ENCODE measurements at regions not wholly inside any gene's neighbourhood (a gene's known extent, or its start where the extent isn't known, plus 50 kb on each side); places are given as distances from the start of the nearest gene placed in this dataset.
"Not testable (repeated sequence)": the region's sequence is repeated elsewhere in the genome, so short reads cannot be mapped to it uniquely, and the experiment has no call there.

DNA sequence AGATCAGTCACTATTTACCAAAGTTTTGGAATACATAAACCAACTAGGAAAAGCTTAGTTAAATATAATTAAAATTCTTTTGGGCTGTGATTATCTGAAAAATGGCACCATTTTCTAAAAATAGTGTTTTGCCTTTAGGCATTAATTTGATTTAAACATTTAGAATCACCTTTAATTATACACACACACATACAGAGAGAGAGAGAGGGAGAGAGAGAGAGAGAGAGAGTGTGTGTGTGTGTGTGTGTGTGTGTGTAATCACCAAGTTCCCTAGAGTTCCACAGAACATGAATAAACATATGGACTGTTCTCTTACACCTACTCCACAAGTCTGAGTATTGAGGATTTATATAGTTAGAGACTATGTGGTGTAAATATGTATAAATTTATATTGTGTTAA is 141.2 kb upstream of the ATXN1 start:
- no peak for DNase-seq (ENCODE audit: low read depth)

DNA sequence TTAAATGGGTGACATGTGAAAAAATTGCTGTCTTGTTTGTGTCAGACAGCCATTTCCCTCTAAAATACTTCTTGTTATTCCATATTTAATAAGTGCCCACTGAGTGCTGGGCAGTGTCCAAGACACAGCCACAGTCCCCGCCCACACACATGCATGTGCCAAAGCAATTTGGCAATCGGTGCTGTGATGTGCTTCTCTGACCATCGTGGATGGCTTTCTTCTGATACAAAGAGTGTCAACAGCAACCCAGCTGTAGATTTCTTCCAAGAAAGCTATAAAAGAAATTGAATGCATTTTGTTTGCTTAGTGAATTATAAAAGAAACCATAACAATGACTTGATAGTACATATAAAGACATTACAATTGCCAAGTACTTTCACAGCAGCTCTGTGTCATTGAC is 140.5 kb upstream of the ATXN1 start:
- no peak for DNase-seq (ENCODE audit: low read depth)

DNA sequence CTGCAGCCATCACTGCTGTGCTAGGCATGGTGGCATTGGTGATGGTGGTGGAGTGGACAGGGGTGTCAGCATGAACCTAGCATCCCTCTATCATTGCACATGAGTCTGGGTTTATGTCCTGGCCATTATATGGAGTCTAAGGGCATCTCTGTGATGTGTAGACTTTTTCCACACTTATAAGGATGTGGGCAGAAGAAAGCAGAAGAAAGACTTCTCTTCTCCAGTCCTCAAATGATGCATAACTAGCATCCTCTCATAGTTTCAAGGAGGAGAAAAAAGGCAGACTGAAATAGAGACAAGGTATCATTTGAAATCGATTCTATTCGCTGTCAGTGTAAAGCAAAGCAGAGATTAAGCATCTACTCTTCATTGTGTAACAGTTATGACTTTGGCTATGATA is 140.0 kb upstream of the ATXN1 start:
- no peak for DNase-seq (ENCODE audit: low read depth)

DNA sequence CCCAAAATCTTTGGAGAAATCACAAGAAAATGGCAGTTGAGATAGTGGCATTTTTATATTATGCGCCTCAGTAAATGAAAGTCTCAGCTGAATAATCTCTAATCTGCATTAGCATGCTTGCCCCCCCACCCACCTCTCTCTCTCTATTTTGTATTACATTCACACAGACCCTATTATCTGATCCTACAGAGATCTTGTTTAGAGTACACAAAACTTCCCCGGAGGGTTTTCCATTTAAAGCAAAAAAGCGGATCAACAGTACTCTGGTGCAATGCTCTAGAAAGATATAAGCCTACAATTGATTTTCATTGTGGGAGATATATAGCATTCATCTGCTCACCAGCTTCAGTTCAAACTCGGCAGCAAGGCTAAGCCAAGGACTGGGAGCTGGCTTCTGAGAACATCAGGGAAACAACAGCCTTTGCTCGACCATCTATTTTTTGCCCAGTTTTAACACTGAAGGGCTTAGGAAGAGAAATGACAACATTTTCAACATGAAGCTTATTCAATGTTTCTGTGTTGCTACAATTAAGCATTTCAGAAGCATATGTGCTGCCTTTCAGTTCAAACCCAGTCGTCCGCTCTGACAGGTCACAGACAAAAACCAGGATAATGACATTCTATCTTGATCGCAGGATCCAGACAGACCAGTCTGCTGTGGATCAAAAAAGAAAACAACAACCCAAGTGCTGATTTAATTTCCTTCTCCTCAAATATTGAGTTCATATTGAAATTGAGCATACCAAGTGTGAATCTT is 137.6 kb upstream of the ATXN1 start:
- no peak for DNase-seq (ENCODE audit: low read depth)

DNA sequence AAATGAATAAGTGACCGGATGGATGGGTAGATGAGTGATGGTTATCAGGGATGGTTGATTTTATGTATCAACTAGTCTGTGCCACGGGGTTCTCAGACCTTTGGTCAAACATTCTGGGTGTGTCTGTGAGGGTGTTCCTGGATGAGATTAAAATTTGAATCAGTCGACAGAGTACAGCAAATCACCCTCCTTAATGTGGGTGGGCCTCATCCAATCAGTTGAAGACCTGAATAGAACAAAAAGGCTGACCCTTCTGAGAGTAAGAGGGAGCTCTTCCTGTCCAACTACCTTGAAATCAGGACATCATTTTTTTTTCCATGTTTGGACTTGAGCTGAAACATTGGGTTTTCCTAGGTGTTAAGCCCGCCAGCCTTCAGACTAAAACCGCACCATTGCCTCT is 136.4 kb upstream of the ATXN1 start:
- no peak for DNase-seq (ENCODE audit: low read depth)

DNA sequence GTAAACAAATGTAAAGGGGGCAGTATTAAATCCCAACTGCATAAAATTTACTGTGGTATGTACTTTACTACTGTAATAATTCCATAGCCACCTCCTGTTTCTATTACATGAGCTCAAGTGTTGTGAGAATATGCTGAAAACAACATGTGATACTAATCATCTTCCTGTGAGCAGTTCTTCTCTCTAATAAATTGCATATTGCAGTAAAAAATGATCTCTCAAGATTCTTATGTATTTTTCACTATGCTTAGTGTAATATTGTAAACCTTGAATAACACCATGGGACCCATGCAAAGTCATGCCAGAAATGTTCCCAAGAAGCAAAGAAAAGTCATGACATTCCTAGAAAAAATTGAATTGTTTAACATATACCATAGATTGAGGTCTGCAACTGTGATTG is 133.0 kb upstream of the ATXN1 start:
- DNase-seq (ENCODE audit: low read depth), result no peak

DNA sequence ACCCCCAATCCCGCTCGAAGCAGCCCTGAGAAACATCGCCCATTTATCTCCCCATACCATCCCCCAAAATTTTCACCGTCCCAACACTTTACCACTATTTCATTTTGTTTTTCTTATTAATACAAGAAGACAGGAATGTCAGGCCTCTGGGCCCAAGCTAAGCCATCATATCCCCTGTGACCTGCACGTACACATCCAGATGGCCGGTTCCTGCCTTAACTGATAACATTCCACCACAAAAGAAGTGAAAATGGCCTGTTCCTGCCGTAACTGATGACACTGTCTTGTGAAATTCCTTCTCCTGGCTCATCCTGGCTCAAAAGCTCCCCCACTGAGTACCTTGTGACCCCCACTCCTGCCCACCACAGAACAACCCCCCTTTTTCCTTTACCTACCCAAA is 129.8 kb upstream of the ATXN1 start:
- DNase-seq (ENCODE audit: low read depth), result not testable (repeated sequence)

DNA sequence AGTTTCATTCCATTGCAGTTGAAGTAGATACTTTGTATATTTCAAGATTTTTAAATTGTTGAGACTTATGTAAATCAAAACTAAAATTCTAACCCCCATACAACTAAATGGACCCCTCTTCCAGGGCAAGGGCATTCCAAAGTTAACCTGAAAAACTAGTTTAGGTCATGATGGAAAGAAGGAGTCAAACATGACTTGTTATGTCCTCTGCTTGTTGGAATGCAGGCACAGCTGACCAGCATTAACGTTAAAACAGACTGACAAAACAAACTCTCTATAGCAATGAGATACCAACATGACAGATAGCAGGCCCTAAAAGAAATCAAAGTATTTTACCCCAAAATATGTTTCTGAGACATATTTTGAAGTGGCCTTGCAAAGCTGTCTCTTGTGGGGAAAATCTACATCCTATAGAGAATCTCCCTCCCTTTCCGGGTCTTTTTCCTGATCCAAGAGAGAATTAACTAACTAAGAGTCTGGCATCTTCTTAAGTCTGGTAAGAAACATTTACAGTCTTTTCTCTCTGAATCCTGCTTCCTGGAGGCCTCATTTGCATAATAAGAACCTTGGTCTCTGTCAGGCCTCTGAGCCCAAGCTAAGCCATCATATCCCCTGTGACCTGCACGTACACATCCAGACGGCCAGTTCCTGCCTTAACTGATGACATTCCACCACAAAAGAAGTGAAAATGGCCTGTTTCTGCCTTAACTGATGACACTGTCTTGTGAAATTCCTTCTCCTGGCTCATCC is 124.3 kb upstream of the ATXN1 start:
- DNase-seq (ENCODE audit: low read depth), result no peak

DNA sequence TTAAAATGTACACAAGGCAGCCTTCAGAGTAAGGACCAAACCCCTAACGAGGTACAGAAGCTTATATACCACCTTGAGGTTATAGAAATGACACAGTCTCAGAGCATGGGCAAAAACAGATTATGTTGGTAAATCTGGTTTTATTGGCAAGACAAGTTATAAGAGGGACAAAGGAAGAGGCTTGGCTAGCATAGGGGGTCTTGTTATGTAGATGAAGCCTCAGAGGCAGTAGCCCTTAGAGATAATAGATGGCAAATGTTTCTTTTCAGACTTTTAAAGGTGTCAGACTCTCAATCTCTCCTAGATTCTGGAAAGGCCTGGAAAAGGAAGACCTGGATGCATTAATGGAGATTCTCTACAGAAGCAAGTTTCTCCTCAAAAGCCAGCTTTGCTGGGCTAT is 123.3 kb upstream of the ATXN1 start:
- no peak for DNase-seq (ENCODE audit: low read depth)

DNA sequence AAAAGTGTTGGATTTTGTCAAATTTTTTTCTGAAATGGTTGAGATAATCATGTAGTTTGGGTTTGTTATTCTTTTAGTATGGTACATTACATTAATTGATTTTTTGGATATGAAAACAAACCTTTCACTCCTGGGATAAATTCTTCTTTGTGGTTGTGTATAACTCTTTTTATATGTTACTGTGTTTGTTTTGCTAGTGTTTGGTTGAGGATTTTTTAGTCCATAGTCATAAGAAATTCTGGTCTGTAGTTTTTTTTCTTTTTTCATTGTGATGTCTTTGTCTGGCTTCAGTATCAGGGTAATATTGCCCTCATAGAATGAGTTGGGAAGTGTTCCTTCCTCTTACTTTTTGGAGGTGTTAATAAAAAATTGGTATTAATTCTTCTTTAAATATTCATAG is 122.2 kb upstream of the ATXN1 start:
- no peak for DNase-seq (ENCODE audit: low read depth)

DNA sequence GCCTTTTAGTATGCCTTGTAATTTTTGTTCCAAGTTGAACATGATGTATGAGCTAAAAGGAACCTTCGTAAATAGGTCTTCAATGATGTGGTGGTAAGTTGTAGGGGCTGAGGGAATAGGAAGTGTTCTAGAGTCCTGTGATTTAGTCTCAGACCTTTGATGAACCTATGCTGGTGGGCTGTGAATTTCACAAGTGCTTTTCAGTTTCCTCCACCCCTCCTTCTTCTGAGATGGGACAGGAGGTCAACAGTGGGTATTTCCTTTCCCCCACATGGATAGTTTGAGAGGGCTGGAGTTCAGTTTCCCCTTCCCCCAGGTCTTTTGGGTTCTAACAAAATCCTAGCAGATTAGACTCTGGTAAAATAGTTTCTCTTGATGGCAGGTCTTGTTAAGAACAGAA is 121.0 kb upstream of the ATXN1 start:
- no peak for DNase-seq (ENCODE audit: low read depth)

DNA sequence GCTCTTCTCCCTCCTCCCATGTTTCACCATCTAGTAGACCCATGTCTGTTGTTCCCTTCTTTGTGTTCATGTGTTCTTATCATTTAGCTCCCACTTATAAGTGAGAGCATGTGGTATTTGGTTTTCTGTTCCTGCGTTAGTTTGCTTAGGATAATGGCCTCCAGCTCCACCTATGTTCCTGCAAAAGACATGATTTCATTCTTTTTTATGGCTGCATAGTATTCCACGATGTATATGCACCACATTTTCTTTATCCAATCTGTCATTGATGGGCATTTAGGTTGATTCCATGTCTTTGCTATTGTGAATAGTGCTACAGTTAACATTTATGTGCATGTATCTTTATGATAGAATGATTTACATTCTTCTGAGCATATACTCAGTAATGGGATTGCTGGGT is 115.6 kb upstream of the ATXN1 start:
- not testable (repeated sequence) for DNase-seq (ENCODE audit: low read depth)

DNA sequence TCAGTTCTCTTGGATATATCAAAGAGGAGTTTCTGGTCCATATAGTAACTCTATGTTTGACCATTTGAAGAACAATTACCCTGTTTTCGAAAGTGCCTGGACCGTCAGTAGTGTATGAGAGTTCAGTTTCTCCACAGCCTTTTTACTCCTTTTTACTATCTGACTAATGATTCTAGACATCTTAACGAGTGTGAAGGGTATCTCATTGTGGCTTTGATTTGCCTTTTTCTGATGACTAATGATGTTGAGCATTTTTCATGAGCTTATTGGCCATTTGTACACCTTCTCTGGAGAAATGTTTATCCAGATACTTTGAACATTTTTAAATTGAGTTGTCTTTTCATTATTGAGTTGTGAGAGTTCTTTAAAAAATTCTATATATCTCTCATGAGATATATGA is 114.9 kb upstream of the ATXN1 start:
- DNase-seq (ENCODE audit: low read depth), result no peak

DNA sequence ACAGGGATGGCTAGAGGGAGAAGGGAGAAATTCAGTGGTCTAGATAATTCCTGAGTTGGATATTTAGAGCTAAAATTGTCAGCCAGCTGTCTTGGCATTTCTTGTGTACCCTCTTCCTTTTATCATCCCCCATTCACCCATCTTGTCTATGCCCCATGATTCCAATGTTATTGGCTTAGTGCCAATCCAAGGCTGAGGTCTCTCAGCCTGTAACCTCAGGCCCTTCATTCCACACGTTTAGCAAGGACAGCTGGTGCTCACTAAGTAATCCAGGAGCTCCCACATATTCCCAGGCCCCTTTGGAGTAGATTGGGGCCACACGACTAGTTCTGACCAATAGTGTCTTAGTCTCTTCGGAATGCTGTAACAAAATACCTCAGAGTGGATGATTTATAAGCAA is 112.4 kb upstream of the ATXN1 start:
- DNase-seq (ENCODE audit: low read depth), result no peak

DNA sequence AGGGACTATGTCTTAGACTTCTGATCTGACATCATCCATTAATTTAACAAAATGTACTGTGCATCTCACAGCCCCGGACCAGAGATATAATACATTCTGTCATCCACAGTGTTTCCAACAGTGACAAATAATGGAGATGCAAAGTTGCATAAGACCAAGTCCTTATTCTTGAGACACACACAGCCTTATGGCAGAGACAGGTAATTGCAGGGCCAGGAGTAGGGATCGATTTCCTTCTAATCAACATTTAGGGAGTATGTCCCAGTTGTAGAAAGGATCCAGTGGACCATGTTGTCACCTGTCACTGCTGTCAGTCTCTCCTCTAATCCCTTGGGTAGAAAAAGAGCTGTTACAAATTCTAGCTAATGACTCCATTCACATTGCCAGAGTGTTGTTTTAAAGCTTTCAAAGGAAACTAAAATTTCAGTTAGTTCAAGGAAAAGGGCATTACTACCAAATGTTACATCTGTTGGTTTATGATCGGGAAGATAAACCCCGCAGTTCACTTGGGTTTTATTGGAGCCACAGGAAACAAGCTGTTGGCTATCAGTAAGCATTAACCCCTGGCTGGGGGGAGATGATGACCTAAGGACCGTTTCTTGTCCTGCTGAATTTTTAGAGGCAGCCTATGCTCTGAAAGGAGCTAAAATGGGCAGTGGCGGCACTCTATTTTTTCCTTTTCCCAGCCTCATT is 111.4 kb upstream of the ATXN1 start:
- DNase-seq (ENCODE audit: low read depth), result no peak

DNA sequence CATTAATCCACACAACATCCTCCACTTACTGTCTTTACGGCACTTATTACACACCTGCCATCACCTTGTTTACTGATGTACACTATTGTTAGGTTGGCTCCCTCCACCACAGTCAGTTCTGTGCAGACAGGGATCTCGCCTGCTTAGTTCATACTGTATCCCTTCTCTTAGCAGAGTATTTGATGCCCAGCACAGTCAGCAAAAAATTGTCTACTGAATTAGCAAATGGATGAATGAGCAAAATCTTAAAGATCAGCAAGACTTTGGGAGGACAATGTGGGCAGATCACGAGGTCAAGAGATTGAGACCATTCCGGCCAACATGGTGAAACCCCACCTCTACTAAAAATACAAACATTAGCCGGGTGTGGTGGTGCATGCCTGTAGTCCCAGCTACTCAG is 109.8 kb upstream of the ATXN1 start:
- no peak for DNase-seq (ENCODE audit: low read depth)

DNA sequence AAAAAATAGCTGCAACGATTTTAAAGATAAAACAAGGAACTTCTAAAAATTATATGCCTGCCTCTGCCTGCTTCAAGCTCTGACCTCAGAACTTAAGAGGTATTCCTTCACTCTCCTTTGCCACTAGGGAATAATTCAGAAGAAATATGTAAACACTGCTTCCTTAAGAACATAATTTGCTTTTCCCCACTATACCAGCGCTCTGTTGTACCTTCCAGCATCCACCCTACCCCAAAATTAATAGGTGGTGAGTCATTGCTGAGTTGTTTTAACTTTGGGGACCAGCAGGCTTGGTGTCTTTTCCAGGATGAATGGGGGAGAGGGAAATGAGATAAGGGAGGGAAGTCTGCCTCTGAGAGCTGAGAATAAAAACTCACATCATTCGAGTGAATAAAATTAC is 107.7 kb upstream of the ATXN1 start:
- no peak for DNase-seq (ENCODE audit: low read depth)

DNA sequence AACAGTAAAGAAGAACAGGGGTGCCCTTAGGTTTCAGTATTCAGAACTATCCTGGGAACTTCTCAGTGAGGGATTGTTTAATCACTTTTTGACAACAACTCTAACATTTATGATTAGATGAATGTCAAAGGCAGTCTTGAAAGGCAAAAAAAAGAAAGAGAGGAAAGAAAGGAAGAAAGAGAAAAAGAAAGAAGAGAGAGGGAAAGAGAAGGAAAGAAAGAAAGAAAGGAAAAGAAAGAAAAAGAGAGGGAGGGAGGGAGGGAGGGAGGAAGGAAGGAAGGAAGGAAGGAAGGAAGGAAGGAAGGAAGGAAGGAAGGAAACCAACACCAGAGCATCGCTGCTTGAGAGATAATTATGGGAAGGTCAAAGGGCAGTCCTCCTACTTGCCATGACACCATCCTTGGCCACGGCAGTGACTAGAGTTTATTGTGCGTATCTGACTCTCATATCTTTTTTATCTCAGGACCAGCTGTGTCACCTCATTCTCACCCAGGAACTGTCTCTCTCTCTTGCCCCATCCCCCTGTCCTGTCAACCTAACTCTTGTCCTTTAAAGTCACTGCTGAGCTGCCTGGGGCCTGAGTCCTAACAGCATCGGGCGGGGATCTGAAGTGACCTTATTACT is 96.8 kb upstream of the ATXN1 start:
- no peak for DNase-seq (ENCODE audit: low read depth)

DNA sequence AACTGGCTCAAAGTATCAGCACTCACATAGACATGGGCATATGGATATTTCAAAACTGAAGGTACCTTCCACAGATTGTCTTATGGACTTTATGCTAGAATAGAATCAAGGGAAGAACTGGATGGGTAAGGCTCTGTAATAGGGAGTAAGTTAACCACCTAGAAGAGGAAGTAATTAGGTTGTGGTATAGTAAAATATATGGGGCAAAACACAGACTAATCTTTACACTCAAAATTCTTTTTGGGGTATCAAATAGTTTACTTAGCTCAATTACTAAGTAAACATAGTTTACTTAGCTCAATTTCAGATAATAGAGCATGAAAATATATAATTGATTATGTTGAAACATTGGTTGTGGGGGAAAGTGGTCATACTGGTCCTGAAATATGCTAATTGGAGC is 94.2 kb upstream of the ATXN1 start:
- no peak for DNase-seq (ENCODE audit: low read depth)

DNA sequence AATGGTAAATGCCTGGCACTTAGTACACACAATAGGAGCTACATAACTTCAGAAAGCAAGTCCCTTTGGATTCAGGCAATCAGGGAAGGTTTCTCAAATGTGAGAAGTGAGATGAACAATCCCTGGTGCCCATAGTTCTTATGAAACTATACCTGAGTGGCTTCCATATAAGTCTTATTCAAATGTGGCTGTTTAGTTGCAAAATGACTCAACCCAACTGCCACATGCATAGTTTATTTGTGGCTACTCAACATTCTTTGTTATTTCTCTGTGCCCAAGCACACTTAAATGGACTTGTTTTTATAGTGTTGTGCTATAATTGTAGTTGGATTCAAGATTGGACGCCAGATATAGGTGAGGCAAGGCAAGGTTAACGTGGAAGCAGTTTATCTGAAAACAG is 93.7 kb upstream of the ATXN1 start:
- no peak for DNase-seq (ENCODE audit: low read depth)

DNA sequence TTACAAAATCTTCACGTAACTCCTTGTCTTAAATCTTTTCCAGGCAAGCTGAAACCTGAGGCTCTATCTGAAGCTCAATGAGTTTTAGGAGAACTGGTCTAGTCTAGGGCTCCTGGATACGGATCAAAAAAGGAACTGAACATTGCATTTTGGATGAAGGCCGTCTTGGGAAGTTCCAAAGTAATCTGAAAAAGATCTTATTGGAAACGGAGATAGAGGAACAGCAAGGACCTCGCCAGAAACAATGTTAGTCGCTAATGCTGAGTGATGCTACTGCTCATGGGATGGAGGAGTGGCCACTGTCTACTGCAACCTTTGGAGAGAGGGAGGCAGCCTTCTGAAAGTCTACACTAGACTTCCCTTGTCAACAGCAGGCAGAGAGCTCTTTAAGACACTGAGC is 91.4 kb upstream of the ATXN1 start:
- no peak for DNase-seq (ENCODE audit: low read depth)

DNA sequence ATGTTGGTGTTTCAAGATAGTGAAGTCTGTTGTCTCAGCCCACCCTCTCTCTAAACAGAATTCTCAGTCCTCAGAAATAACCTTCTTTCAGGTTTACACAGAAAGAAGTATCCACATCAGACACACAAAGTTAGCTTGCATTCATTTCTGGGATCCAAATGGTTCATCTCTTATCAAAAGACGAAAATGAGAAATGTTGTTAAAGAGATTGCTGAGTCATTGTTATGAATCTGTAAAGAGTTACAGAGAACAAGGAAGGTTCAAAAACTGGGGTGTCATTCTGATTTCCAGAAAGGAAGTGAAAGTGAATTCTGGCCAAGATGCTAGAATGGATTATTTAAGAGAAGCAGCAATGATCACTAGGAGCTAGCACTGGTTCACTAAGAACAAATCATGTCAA is 90.5 kb upstream of the ATXN1 start:
- no peak for DNase-seq (ENCODE audit: low read depth)

DNA sequence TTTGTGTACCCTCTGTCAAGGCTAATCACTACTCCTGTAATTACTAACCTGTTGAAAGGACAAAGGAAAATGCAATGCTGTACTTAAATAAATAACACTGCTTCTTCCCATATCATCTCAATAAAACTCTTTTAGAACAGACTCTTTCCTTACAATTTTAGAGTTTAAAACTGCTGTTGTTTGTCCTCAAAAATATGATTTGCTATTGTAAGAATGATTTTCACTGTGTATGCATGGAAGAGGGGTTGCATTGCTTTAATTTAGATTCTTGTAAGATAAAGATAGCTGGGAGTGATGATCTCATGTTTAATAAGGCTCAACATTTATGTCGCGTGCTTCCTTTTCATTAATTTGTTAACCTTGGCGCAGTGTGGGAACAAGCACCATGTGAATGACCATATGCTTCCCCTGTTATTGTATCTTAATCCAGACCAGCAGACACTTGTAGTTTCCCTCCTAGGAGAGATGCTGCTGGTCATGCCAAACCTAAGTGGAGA is 89.8 kb upstream of the ATXN1 start:
- no peak for DNase-seq (ENCODE audit: low read depth)
